ENCODE measurements at regions not wholly inside any gene's neighbourhood (a gene's known extent, or its start where the extent isn't known, plus 50 kb on each side); places are given as distances from the start of the nearest gene placed in this dataset.

DNA sequence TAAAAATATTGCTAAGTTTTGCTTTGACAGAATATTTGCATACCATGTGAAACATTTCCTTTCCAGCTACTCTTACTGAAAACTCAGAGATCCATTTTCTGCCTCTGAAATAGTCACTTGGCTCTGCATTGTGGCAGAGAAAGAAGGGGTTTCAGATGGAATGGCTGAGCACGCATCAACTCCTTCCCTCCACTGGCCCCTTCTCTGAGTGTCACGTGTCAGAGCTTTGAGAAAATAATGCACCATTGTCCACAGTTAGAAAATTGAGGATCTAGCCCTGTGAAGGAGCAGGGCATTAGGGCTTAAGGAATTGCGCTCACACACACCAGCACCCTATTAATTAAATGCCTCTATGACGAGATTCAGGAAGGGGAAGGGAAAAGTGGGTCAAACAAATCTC, 78.8 kb upstream of the FAT4 start:
- H3K4me1 ChIP-seq (ENCODE audit: insufficient read depth, poor library complexity, severe bottlenecking) = no peaks in the 10 kb centered on the region
- no peaks in the 10 kb centered on the region for H3K9me3 ChIP-seq (ENCODE audit: severe bottlenecking)
- H3K27me3 ChIP-seq (ENCODE audit: insufficient read depth, poor library complexity, severe bottlenecking) = no peaks in the 10 kb centered on the region
- TF ChIP-seq, protein P1, sequence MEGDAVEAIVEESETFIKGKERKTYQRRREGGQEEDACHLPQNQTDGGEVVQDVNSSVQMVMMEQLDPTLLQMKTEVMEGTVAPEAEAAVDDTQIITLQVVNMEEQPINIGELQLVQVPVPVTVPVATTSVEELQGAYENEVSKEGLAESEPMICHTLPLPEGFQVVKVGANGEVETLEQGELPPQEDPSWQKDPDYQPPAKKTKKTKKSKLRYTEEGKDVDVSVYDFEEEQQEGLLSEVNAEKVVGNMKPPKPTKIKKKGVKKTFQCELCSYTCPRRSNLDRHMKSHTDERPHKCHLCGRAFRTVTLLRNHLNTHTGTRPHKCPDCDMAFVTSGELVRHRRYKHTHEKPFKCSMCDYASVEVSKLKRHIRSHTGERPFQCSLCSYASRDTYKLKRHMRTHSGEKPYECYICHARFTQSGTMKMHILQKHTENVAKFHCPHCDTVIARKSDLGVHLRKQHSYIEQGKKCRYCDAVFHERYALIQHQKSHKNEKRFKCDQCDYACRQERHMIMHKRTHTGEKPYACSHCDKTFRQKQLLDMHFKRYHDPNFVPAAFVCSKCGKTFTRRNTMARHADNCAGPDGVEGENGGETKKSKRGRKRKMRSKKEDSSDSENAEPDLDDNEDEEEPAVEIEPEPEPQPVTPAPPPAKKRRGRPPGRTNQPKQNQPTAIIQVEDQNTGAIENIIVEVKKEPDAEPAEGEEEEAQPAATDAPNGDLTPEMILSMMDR (IDR thresholded peaks at IDR 0.05; ENCODE audit: poor library complexity, severe bottlenecking) = no peak
- DNase-seq (ENCODE audit: low spot score) (no peak), ATAC-seq (ENCODE audit: low read depth) (no peak)
- no peak overlapping the region for H3K27ac ChIP-seq (ENCODE audit: poor library complexity, severe bottlenecking)
- H3K36me3 ChIP-seq (ENCODE audit: low read depth) = no peaks in the 10 kb centered on the region
- no peak overlapping the region for H3K4me3 ChIP-seq (ENCODE audit: severe bottlenecking)

DNA sequence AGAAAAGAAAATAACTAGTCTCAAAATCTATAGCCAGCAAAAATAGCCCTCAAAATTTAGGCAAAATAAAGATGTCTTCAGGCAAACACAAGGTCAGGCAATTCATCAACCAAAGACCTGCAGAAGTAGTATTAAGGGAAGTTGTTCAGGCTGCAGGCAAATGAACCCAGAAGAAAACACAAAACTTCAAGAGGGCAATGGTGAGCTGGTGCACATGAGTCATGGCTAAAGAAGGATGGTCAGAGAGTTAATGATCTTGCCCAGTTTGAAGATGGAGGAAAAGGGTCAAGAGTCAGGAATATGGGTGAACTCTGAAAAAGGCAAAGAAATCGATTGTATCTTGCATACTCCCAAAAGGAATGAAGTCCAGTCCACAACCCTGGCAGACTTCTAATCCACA, 83.1 kb upstream of the FAT4 start:
- no peaks in the 10 kb centered on the region for H3K36me3 ChIP-seq (ENCODE audit: low read depth)
- no peak overlapping the region for H3K4me3 ChIP-seq (ENCODE audit: severe bottlenecking)
- H3K27ac ChIP-seq (ENCODE audit: poor library complexity, severe bottlenecking) = no peak overlapping the region
- no peaks in the 10 kb centered on the region for H3K27me3 ChIP-seq (ENCODE audit: insufficient read depth, poor library complexity, severe bottlenecking)
- no peaks in the 10 kb centered on the region for H3K4me1 ChIP-seq (ENCODE audit: insufficient read depth, poor library complexity, severe bottlenecking)
- no peak for DNase-seq (ENCODE audit: low spot score)
- H3K9me3 ChIP-seq (ENCODE audit: severe bottlenecking) = no peaks in the 10 kb centered on the region
- ATAC-seq (ENCODE audit: low read depth) = no peak
- TF ChIP-seq, protein P1 (IDR thresholded peaks at IDR 0.05; ENCODE audit: poor library complexity, severe bottlenecking) = no peak

DNA sequence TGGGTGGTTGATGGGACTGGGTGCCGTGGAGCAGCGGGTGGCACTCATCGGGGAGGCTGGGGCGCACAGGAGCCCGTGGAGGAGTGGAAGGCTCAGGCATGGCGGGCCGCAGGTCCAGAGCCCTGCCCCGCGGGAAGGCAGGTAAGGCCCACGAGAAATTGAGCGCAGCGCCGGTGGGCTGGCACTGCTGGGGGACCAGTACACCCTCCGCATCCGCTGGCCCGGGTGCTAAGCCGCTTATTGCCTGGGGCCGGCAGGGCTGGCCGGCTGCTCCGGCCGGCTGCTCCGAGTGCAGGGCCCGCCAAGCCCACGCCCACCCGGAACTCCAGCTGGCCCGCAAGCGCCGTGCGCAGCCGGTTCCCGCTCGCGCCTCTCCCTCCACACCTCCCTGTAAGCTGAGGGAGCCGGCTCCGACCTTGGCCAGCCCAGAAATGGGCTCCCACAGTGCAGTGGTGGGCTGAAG, 85.1 kb upstream of the FAT4 start:
- no peaks in the 10 kb centered on the region for H3K9me3 ChIP-seq (ENCODE audit: severe bottlenecking)
- no peaks in the 10 kb centered on the region for H3K27me3 ChIP-seq (ENCODE audit: insufficient read depth, poor library complexity, severe bottlenecking)
- no peaks in the 10 kb centered on the region for H3K4me1 ChIP-seq (ENCODE audit: insufficient read depth, poor library complexity, severe bottlenecking)
- ATAC-seq (ENCODE audit: low read depth) (no peak), DNase-seq (ENCODE audit: low spot score) (no peak)
- H3K27ac ChIP-seq (ENCODE audit: poor library complexity, severe bottlenecking) = no peak overlapping the region
- H3K4me3 ChIP-seq (ENCODE audit: severe bottlenecking) = no peak overlapping the region
- TF ChIP-seq, protein P1 (IDR thresholded peaks at IDR 0.05; ENCODE audit: poor library complexity, severe bottlenecking) = no peak
- H3K36me3 ChIP-seq (ENCODE audit: low read depth) = no peaks in the 10 kb centered on the region

DNA sequence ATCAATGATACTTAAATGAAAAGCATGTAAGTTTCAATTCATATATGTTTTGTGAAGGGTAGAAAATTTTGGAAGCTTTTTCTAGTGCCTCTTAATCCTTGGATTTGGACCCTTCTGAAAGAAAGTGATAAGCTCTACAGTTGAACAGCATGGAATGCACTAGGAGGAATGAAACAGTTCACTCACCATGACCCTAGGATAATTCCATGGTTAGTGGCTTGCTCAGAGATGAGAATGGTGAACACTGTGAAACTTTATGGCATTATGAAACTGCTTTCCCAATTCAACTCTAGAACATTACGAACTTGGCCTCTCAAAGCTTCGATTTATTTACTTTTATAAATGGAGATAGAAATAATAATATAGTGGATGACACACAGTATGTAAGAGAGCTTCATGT, 88.9 kb upstream of the FAT4 start:
- no peak for DNase-seq (ENCODE audit: low spot score)
- Histone ChIP-seq H3K4me3 (ENCODE audit: severe bottlenecking) (no peak overlapping the region), H3K36me3 (ENCODE audit: low read depth) (no peaks in the 10 kb centered on the region), H3K27ac (ENCODE audit: poor library complexity, severe bottlenecking) (no peak overlapping the region), H3K27me3 (ENCODE audit: insufficient read depth, poor library complexity, severe bottlenecking) (no peaks in the 10 kb centered on the region), H3K4me1 (ENCODE audit: insufficient read depth, poor library complexity, severe bottlenecking) (no peaks in the 10 kb centered on the region), H3K9me3 (ENCODE audit: severe bottlenecking) (no peaks in the 10 kb centered on the region)
- ATAC-seq (ENCODE audit: low read depth) = no peak
- TF ChIP-seq, protein P1 (IDR thresholded peaks at IDR 0.05; ENCODE audit: poor library complexity, severe bottlenecking) = no peak

DNA sequence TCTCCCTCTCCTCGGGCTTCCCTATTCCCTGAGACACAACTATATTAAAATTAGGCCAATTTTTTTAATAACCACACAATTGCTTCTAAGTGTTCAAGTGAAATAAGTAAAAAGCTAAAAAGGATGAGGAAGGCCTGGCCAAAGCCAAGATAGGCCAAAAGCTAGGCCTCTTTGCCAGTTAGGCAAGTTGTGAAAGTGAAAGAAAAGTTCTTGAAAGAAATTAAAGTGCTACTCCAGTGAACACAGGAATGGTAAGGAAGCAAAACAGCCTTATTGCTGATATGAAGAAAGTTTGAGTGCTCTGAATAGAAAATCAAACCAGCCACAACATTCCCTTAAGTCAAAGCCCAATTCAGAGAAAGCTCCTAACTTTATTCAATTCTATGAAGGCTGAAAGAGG, 114.2 kb upstream of the FAT4 start:
- TF ChIP-seq, protein P1 (IDR thresholded peaks at IDR 0.05; ENCODE audit: poor library complexity, severe bottlenecking) = no peak
- Histone ChIP-seq H3K36me3 (ENCODE audit: low read depth) (no peaks in the 10 kb centered on the region), H3K9me3 (ENCODE audit: severe bottlenecking) (no peaks in the 10 kb centered on the region), H3K27me3 (ENCODE audit: insufficient read depth, poor library complexity, severe bottlenecking) (no peaks in the 10 kb centered on the region), H3K4me1 (ENCODE audit: insufficient read depth, poor library complexity, severe bottlenecking) (peaks cover 13% of the 10 kb centered on the region), H3K4me3 (ENCODE audit: severe bottlenecking) (no peak overlapping the region), H3K27ac (ENCODE audit: poor library complexity, severe bottlenecking) (no peak overlapping the region)
- no peak for DNase-seq (ENCODE audit: low spot score)
- no peak for ATAC-seq (ENCODE audit: low read depth)

All from RWPE2 (cell line).